Neural cell (in vitro differentiated cells): ENCODE measurements at regions not wholly inside any gene's neighbourhood (a gene's known extent, or its start where the extent isn't known, plus 50 kb on each side); places are given as distances from the start of the nearest gene placed in this dataset.

Source experiments
- CTCF ChIP-seq: fragments of 450-650 bp; IDR thresholded peaks from 2 replicates; pipeline ENCODE4 v1.5.1; 2014; ENCODE audit warnings: antibody characterized with exemption, mild to moderate bottlenecking, moderate library complexity; ENCODE audit not compliant: poor library complexity, severe bottlenecking
- EP300 ChIP-seq: fragments of 450-650 bp; conservative IDR thresholded peaks from 2 replicates; pipeline ENCODE4 v1.6.1; 2014; ENCODE audit warnings: antibody characterized with exemption, mild to moderate bottlenecking, moderate library complexity; ENCODE audit not compliant: poor library complexity, severe bottlenecking
- EZH2 ChIP-seq: fragments of 200-600, 300-800 bp; shearing (Covaris generic), sonication (generic); IDR thresholded peaks from 2 replicates; pipeline ENCODE4 v1.6.1; 2014; ENCODE audit warnings: antibody characterized with exemption, low read length, borderline replicate concordance, mild to moderate bottlenecking; ENCODE audit not compliant: insufficient read depth, poor library complexity, severe bottlenecking
- MXI1 ChIP-seq: fragments of 450-650 bp; conservative IDR thresholded peaks from 2 replicates; pipeline ENCODE4 v1.6.1; 2014; ENCODE audit warnings: antibody characterized with exemption, mild to moderate bottlenecking; ENCODE audit not compliant: poor library complexity, severe bottlenecking
- RAD21 ChIP-seq: fragments of 450-650 bp; conservative IDR thresholded peaks from 2 replicates; pipeline ENCODE4 v1.6.1; 2014; ENCODE audit warnings: antibody characterized with exemption, mild to moderate bottlenecking, moderate library complexity
- REST ChIP-seq: IDR thresholded peaks from 2 replicates; pipeline ENCODE4 v1.6.1; 2012; ENCODE audit warnings: borderline replicate concordance
- TAF1 ChIP-seq: IDR thresholded peaks from 2 replicates; pipeline ENCODE4 v1.6.1; 2012; ENCODE audit warnings: low read depth

GRCh38 chr10:44703241-44704155 lies 207.6 kb upstream of the TMEM72 start:
- no peak for TF ChIP-seq MXI1
- no peak for TF ChIP-seq CTCF
- no peak for TF ChIP-seq RAD21
- TF ChIP-seq EP300: no peak
- no peak for TF ChIP-seq TAF1
- no peak for TF ChIP-seq EZH2
- TF ChIP-seq REST: no peak
